ENCODE measurements at regions not wholly inside any gene's neighbourhood (a gene's known extent, or its start where the extent isn't known, plus 50 kb on each side); places are given as distances from the start of the nearest gene placed in this dataset.

DNA sequence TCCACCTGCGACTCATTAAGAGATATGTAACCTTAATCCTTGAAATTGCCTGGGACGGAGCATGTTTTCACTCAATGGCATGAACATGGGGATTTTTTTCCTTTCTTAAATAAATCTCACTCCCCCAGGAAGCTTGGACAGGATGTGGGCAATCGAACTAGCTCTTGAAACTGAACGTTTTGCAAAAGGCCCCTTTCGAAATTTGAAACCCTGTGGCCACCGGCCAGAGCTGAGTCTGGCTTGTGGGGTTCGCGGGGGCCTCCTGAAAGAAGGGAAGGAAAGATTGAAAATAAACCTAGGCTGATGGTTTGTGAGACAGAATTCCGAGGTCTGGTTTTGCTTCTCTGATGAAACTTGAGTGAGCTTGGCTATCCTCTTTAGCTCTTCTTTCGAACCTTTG, 101.4 kb upstream of the RTL1 start:
- no peak for DNase-seq

DNA sequence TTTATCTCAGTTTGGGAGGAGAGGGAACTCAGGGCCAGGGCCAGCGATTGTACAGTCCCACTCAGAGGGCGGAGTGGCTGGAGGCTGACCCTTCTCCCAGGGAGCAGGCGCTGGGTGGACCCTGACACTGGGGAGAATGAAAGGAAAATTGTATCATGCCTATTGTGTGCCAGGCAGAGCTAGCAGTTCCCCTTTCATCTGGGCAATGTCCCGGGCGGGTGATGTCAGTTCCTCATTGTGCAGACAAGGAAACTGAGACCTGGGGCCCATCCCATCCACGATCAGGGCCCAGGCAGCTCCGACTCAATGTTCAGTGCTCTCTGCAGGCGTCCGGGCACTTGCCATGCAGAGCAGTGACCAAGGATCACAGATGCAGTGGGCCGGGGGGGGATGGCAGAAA, 101.9 kb upstream of the RTL1 start:
- peak in 1 of 2 donors; percentile 15 for DNase-seq

- DNase-seq, result peak in 1 of 2 donors; percentile 40
Observed at GRCh38 chr14:101006008-101006407, 102.5 kb upstream of the RTL1 start.

- DNase-seq, result no peak
Observed at GRCh38 chr14:101007004-101007614, 103.6 kb upstream of the RTL1 start.

GRCh38 chr14:101007765-101008164, 104.2 kb upstream of the RTL1 start:
- no peak for DNase-seq

DNA sequence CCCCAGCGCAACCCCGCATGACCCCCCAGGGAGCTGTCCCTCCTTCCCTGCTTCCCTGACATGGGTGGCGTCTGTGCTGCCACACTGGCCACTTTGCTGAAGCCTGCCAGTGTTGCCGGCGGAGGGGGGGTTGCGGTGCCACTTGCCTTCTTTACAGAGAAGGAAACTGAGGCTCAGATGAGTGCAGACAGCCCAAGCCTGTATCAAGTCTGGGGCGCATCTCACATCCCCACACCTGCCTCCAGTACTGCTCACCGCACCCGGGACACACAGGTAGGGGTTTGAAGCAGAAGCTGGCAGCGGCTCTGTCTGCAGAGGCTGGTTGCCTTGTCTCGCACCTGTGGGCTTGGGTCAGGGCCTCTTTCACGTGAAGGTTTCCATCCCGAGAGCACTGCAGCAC, 104.7 kb upstream of the RTL1 start:
- DNase-seq, result no peak

DNA sequence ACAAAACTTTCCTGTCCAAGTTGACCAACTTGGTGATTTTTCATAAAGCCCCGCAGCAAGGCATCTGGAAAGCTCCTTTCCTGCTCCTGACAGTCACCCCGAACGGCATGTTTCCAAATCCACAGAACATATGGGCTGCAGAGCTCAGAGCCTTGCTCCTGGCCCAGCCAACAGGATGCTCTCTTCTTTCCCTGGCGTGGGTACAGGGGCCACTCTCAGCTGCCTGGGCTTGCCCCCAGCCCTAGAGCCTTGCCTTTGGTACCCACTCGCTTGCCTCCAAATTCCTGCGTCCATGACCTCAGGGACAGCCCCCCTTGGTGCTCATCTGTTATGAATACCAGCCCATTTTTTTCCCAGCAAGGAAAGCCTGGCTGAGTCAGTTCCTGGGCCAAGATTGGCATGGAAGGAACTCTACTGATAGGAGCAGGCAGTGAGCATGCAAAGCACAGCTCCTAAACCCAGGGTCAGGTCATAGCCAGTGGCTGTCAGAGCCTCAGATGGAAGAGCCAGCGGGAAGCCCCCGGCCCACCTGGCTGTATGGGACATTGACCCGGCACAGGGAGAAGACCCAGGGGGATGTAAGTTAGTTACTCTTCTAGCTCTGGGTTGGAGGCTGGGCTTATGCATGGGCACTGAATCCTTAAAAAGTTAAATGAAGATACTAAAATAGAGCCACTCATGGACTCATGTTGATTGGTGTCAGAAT, 105.3 kb upstream of the RTL1 start:
- DNase-seq, result no peak

- DNase-seq, result no peak
Observed at GRCh38 chr14:101009531-101009930, 106.0 kb upstream of the RTL1 start.

- DNase-seq, result no peak
Observed at GRCh38 chr14:101010293-101010692, 106.8 kb upstream of the RTL1 start.

DNA sequence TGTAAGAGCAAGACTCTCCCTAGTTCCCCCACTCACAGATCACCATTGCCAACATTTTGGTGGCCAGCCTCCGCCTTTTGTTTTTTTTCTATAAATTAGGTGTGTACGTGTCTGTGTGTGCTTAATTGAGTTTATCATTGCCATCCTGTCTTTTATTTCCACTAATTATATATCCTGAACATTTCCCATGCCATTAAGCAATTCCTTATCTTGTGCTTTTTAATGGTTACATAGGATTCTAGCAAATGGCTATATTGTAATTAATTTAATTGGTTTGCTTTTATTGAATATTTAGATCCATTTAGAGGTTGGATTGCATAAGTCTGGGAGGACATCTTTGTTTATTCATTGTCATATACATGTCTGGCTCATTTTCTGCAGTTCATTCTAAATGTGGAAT, 107.3 kb upstream of the RTL1 start:
- no peak for DNase-seq

- DNase-seq, result no peak
Observed at GRCh38 chr14:101017209-101017608, 113.7 kb upstream of the RTL1 start.

DNA sequence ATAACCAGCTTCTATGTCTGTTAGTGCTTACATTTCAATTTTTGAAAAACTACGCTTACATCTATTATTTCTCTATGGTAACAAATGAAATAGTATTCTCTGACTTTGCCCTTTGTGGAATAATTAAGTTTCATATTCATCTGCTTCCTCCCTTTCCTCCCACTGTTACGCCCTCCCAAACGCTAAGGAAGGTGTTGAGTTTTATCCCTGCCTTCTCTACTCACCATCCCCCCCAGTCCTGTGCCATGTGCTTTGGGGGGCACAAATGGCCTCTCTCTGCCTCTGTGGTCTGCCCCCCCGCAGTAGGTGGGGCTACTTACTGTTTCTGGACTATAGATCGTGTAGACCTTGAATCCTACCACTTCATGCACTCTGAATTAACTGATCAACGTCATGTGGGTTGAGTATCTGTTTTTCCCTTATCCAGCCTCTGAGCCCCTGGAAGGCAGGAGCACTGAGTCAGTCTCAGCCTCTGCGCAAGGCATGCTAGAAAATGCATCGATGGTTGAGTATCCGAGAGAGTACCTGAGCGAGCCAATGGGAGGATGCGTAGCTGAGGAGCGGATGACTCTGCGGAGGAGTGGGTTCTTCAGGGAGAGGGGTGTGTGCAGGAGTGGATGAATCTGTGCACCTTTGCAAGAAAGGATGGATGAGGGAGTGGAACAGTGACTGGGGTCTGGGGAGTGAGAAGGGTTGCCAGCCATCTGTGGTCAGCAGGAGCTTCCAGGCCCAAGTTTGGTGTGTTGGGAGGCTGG, 114.5 kb upstream of the RTL1 start:
- no peak for DNase-seq

GRCh38 chr14:101018561-101019290, 115.2 kb upstream of the RTL1 start:
- no peak for DNase-seq

DNA sequence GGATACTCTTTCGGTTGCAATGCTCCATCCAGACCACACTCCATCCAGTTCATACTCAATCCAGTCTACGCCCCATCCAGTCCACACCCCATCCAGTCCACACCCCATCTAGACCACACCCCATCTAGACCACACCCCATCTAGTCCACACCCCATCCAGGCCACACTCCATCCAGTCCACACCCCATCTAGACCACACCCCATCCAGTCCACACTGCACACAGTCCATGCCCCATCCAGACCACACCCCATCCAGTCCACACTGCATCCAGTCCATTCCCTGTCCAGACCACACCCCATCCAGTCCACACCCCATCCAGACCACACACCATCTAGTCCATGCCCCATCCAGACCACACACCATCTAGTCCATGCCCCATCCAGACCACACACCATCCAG, 116.0 kb upstream of the RTL1 start:
- DNase-seq, result no peak

GRCh38 chr14:101019990-101020710, 116.6 kb upstream of the RTL1 start:
- no peak for DNase-seq

DNA sequence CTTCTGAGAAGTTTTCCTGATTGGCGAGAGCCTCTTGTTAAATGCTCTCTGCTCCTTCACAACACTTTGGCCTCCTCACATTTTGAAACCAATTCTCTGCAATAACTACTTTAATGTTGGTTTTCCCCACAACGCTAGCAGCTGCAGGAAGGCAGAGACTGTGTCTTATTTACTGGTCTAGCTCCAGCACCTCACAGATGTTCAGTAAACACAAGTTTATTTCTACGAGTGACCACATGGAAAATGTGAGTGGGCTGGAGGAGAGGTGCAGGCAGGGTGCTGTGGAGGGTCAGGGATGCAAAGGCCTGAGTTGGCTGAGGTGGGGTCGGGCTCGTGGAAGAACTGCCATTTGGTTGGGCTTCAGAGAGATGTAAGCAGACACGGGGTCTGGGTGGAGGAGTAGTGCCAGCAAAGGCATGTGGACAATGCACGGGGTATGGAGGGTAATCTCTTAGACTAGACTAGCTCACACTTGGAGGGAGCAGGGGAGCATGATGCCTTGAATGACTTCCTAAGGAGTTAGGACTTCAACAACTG, 117.4 kb upstream of the RTL1 start:
- no peak for DNase-seq

GRCh38 chr14:101022121-101022520, 118.6 kb upstream of the RTL1 start:
- no peak for DNase-seq

DNA sequence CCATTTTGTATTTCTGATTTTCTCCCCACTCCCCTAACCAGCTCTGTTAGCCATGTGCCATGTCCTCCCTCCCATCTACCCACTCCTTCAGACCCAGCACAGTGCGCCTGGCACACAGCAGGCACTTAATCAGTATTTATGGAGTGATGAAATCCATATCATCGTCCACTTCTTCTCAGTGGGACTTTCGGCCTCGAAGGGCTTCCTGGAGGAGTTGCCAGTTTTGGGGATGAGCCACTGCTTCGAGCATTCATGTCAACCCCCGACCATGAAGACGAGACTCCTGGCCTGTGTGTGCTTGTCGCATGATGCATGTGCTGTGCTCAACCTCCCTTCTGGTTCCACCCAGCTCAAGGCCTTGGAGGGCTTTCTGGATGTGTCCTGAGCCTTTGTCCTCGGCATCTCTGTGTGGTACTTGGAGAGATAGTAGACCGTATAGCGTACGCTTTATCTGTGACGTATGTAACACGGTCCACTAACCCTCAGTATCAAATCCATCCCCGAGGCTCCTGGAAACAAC, 119.5 kb upstream of the RTL1 start:
- no peak for DNase-seq

DNA sequence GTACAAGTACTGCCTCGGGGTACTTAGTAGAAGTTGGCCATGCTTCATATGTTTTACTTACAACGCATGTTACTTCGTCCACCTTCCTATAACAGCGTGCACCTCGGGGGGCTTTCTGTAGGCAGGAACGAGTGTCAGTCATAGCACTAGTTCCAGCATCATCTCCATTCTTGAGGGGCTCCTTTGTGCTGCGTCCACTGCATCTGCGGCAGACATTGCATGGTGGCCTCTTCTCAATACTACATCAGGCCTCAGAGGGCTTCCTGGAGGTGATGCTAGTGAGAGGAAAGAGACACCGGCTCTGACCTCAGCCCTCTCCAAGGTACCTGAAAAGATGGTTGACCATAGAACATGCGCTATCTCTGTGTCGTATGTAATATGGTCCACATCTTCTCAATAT, 121.2 kb upstream of the RTL1 start:
- no peak for DNase-seq

- DNase-seq, result no peak
Observed at GRCh38 chr14:101025131-101025530, 121.6 kb upstream of the RTL1 start.

- no peak for DNase-seq
Observed at GRCh38 chr14:101025696-101026095, 122.2 kb upstream of the RTL1 start.

- DNase-seq, result no peak
Observed at GRCh38 chr14:101026341-101026740, 122.8 kb upstream of the RTL1 start.
